ENCODE measurements at regions not wholly inside any gene's neighbourhood (a gene's known extent, or its start where the extent isn't known, plus 50 kb on each side); places are given as distances from the start of the nearest gene placed in this dataset.

- no peak for DNase-seq
Measured at GRCh38 chr3:194806991-194807630, 121.4 kb downstream of the FAM43A start.

DNA sequence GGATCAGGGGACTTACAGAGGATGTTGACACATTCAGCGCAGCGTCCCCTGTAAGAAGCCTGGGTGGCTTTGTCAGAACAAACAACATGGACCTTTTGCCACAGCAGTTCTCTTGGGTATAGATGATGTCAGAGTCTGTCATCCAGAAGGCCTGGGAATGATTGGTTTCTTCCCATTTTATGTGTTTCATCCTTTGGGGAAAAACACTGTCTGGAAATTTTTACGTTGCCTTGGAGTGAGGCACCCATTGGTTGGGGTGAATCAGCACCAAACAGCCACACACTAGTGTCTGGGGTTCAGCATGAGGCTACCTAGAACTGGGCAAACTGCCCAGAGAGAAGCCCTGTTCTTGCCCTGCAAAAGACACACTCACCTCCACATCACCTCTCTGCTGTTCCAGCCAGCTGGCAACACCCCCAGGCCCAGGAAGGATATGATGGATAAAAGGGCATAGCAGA, 123.0 kb downstream of the FAM43A start:
- no peak for DNase-seq

DNA sequence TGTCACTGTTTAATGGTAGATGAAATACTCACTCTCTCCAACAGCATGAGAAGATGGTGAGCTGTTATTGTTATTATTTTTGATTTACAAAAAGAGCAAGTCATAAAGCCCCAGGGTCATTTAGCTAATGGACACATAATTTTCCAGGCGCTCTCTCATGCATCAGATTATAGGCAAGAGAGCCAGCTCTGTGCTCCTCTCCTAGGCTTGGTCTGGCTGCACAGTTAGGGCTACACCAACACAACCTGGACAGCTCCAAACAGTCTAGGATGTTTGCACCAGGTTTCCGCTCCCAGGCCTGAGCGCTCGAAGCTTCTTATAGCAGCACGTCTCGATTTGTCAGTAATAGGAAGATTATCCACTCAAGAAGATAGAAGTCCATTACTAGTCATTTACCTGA, 123.7 kb downstream of the FAM43A start:
- DNase-seq, result no peak

DNA sequence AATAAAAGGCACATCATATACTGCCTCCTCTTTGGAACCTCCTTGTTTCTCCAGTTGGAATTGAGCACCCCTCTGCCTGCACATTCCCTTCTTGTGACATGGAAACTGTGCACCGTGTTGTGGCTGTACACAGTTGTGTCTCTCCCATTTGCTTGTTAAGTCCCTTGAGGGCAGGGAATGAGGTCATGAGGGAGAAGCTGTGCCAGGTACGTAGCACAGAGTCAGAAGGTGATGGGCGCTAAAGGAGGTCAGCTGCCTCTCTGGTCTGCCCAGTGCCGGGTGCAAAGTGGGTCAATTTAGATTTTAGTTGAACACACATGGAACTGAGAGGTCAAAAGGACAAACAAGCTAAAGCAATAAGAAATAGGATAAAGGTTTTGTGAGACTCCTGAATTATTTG, 124.4 kb downstream of the FAM43A start:
- DNase-seq, result no peak

DNA sequence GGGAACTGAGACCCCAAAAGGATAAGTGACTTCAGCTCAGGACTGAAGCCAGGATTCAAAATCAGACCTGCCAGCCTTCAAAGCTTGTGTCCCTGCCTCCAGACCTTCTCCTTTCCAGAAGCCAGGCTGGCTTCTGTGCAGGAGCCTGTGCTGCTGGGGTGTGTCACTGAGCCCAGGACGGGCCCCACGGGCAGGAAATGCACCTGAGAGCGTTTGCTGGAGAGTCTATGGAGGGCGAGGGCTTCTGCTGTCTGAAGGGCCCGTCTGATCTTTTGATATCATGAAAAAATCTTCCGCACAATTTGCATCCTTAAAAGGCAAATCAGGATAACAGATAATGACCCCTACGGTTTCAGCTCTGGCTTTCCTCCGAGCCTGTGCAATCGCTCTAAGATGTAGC, 125.4 kb downstream of the FAM43A start:
- no peak for DNase-seq

DNA sequence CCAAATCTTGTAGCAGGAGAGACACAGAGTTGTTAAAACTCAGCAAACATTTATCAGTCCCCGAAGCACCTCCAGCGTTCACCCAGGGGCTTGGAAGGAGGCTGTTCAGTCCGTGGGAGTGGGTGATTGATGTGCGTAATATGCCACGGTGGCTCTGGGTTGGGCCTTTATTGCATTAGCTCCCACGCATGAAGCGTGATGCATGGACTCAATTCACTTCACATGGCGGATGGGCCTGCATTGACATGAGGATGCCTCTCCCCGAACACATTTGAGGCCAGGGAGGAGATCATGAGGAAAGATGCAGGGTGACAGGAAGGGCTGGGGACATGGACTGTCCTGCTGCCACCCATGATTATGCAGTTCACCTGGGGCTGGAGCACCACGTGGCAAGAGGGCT, 126.5 kb downstream of the FAM43A start:
- DNase-seq, result no peak

GRCh38 chr3:194814878-194815357, 129.2 kb downstream of the FAM43A start:
- no peak for DNase-seq

DNA sequence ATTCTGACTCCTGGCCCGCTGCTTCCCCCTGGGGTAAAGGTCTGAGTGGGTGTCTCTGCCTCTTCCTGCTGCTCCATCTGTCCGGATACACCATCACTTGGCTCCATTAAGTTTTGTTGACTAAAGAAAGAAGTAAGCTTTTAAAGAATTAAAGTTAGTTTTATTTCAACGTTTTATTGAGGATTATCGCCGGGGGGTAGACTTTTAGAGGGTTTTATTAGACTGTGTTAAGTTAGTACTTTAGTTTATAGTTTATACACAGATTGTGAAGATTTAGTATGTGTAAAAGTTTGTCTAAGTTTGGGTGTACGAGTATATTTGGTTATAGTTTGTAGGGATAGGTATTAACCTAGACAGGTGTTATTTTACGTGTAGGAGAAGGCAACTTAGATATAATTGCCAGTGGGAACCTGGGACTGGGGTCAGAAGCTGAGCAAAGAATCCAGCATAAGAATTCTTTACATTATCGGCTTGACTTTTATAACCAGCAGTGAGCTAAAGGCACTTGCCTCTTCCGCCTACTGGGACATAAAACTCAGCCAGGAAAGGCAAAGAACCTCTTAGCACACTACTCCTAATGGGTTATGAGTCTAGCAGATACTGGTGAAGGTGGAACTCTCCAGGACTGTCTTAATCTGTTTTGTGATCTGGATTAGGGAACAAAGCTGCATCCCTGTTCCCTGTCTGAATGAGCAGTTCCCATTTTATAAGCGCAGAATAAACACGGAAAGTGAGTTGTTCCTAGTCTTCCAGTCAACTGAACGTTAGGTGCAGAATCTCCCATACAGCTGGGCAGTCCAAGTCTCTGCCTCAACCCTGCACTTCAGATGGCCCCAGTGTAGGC, 131.3 kb downstream of the FAM43A start:
- no peak for DNase-seq

DNA sequence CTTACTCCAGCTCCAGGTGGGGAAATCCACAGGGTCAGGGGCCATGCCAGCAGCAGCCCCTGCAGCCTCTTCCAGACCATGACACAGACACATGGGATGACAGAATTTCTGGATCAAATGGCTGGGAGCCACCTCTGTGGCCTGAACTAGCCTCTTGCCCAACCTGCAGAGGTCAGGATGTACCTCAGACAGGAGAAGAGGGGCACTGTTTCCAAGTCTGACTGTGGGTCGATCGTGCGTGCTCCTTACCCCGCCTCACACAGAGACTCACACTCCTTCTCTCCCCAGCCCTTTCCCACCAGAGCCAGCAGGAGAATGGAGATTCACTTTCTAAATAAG, 131.9 kb downstream of the FAM43A start:
- no peak for DNase-seq

DNA sequence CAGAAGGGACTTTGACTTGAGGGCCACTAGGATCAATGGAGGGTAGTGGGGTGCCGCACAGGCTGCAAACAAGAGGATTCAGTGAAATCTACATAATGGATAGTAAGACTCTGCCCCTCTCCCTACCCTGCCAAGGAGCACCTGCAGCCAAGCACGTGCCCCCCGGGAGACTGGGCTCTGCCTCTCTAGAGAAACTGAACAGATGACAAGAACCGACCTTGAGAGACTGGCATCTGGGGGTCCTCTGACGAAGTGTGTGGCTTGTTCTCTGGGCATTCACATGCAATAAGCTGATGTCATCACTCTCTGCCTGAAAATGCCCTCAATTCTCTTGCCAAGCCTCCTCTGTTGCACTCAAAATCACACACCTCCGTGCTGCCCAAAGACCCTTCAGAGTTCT, 132.3 kb downstream of the FAM43A start:
- DNase-seq, result no peak

GRCh38 chr3:194824100-194824499, 138.4 kb downstream of the FAM43A start:
- no peak for DNase-seq

DNA sequence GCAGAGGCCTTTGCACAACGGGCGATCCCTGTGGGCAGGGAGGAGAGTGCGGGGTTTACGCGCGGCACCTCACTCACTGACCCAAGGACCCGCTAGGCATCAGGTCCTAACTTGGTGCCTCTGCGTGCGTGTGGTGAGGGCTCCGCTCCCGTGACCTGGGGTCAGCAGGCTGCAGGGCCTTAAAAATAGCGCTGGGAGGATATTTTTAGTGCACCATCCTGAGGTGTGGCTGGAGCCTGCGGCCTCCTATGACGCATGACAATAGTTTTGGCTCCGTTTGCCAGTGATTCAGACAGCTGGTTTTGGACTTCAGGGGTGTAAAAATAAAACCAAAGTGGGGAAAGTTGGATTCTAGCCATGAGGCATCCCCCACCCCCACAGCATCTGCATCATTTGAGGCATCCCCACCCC, 139.0 kb downstream of the FAM43A start:
- no peak for DNase-seq

DNA sequence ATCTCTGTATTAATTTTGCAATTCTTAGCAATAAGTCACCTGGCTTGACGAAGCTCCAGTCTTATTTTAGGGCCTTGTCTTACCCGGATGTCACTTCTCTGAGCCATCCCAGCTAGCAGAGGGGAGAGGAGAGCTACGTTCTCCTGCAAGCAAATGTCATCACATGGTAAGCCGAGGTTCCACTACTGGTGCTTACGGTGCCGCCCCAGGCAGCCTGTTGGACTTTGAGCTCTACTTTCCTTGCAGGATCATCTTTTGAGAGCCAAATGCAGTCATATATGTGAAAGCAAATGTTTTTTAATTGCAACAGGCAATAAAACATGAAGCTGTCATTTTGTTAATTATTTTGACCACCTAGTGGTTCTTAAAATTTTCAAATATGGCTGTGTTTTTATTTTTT, 140.9 kb downstream of the FAM43A start:
- DNase-seq, result no peak

DNA sequence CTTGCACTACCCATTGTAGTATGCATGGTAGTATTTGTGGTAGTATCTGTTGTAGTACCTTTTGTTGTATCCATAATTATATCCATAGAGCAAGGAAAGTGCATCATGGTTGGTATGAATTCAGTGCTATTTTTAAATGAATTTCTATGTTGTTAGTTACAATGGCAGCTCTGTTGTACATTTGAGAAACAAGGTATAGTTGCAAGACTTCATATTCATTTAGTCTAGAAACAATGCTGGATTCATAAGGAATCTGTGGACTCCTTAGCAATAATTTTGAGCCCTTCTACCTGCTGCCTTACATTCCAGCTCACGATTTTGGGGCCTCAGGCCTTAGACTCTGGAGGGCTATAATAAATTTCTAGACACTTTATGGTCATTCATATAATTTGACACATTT, 141.8 kb downstream of the FAM43A start:
- DNase-seq, result no peak

DNA sequence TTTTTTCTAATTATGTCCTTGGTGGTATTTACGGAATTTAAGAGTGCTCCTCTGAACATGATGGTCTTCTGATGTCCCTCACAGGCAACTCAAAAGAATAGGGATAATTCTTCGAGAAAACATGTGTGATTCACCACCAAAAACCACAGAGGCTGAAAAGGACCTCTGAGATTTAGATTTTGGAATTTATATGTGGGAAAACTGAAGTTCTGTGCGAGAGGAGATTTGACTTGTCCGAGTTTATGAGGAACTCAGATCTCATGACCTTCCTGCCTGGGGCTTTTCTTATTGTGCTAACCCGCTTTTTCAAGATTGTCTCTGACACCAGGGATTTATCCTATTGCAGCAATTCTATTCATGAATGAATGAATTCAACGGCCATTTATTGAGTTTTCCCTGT, 142.4 kb downstream of the FAM43A start:
- DNase-seq, result no peak

- no peak for DNase-seq
Measured at GRCh38 chr3:194828926-194829325, 143.2 kb downstream of the FAM43A start.

- DNase-seq, result no peak
Measured at GRCh38 chr3:194830401-194830800, 144.7 kb downstream of the FAM43A start.

GRCh38 chr3:194830978-194831377, 145.3 kb downstream of the FAM43A start:
- no peak for DNase-seq

DNA sequence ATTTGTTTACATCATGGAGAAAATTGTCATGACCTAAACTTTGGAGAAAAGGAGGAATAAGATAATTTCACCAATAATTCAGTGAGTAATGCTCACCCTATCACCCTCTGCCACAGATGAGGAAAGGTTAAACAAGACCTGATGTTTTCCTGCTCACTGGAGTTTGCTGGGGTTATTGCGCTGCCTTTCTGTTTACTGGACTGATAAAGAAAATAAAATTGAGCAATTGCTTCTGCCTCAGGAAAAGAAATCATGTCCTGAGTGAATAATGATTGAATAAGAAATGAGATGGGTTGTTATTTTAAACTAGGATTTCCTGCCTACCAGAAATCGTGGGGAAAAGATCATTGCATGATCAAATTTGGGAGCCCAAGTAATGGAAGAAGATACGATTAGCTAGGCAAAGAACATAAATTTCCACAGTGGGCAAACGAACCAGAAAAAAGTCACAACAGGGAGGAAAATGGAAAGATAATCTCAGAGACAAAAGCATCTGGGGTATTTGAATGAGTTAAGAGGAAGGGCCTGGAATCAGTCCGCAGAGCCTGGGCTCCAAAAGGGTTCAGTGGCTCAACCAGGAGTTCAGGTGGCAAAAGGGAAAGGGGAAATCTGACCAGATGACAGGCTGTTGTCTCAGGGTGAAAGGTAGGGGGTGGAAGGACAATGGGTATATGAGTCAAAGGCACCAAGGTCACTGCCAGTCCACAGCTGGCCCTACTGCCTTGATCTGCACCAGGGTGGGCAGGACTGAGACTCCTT, 146.8 kb downstream of the FAM43A start:
- no peak for DNase-seq

GRCh38 chr3:194833114-194833910, 147.6 kb downstream of the FAM43A start:
- no peak for DNase-seq

DNA sequence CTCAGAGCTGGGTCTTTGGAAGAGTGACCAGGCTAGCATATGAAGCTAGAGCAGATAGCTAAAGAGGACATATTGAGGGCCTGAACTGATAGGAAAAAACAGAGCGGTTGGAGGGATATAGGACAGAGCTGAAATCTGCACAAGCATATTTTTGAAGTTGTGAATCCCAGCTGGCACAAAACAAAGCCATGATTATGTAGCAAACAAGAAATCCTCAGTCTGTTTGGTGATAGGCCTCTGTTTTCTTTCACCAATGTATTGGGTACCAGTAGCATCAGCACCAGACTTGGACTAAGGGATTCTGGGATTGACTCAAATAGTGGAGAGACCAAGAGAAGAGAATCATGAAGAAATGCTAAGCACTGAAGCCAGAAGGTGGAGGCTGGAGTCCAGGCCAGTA, 151.0 kb downstream of the FAM43A start:
- no peak for DNase-seq

- no peak for DNase-seq
Measured at GRCh38 chr3:194837457-194838127, 151.9 kb downstream of the FAM43A start.
